ENCODE measurements at regions not wholly inside any gene's neighbourhood (a gene's known extent, or its start where the extent isn't known, plus 50 kb on each side); places are given as distances from the start of the nearest gene placed in this dataset.

DNA sequence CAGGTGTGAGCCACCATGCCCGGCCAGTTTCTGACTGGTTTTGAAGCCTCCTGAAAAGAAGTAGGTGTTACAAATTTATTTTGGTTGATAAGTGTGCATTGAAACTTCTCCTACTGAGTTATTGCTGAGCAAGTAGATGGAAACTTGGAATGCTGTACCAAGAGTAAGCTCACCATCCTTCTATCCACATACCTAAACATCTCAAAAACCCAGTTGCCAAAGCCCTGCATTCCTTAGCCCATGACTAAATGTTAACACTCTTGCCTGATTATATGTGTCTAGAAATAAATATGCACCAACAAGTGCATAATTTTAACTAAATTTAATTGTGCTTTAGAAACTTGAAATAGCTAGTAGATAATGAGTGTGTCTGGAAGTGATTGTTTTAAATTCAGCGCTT is 357.8 kb downstream of the DUSP6 start:
- H3K4me1 Mint-ChIP-seq = no peaks in the 10 kb centered on the region
- no peaks in the 10 kb centered on the region for H3K36me3 Mint-ChIP-seq (ENCODE audit: low read depth)
- no peaks in the 10 kb centered on the region for H3K9me3 Mint-ChIP-seq
- peaks cover 10% of the 10 kb centered on the region for H3K27me3 Mint-ChIP-seq (ENCODE audit: low read depth)
- TF ChIP-seq, protein P1, sequence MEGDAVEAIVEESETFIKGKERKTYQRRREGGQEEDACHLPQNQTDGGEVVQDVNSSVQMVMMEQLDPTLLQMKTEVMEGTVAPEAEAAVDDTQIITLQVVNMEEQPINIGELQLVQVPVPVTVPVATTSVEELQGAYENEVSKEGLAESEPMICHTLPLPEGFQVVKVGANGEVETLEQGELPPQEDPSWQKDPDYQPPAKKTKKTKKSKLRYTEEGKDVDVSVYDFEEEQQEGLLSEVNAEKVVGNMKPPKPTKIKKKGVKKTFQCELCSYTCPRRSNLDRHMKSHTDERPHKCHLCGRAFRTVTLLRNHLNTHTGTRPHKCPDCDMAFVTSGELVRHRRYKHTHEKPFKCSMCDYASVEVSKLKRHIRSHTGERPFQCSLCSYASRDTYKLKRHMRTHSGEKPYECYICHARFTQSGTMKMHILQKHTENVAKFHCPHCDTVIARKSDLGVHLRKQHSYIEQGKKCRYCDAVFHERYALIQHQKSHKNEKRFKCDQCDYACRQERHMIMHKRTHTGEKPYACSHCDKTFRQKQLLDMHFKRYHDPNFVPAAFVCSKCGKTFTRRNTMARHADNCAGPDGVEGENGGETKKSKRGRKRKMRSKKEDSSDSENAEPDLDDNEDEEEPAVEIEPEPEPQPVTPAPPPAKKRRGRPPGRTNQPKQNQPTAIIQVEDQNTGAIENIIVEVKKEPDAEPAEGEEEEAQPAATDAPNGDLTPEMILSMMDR (IDR thresholded peaks at IDR 0.05; ENCODE audit: unreplicated experiment in 3 of 3) = no peak
- H3K4me3 Mint-ChIP-seq = no peak overlapping the region
- H3K27ac Mint-ChIP-seq = no peak overlapping the region

DNA sequence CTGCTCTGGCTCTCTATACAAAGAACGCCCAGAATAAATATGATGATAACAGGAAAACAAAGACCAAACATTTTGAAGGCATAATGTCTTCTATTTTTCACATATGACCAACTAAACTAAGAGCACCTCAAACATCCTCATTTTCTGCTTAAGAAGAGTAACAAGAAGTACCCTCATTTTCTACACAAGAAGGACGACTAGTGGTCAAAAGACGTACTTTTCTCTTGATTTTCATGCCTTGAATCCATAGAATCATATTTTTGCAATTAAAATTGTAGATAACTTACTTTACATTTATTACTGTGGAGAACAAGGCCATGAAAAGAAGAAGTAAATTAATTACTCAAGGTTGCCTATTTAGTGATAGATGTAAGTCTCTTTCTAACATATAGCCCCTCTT is 358.6 kb downstream of the DUSP6 start:
- Mint-ChIP-seq H3K4me3 (no peak overlapping the region), H3K27me3 (ENCODE audit: low read depth) (peaks cover 10% of the 10 kb centered on the region), H3K27ac (peak overlapping the region in 1 of 3 experiments; percentile 0), H3K36me3 (ENCODE audit: low read depth) (no peaks in the 10 kb centered on the region), H3K9me3 (no peaks in the 10 kb centered on the region), H3K4me1 (no peaks in the 10 kb centered on the region)
- TF ChIP-seq, protein P1 (IDR thresholded peaks at IDR 0.05; ENCODE audit: unreplicated experiment in 3 of 3) = peak; percentile 61 to 75 (median 70)

DNA sequence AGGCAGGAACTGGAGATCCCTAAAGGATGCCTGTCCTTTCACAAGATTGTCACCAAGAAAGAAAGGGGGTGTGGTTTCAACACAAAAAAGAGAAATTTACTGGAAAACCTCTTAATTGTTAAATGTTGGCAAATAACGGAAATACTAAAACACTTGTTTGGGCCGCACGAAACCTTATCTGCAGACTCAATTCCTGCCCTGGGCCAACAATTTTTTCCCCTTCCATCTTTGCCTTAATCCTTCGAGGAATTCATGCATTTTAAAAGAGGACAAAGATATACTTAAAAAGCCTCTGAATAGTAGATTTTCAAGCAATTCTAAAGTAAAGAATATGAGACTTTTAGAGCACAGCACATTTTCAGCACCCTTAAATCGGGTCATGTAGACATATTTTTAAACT is 366.2 kb downstream of the DUSP6 start:
- no peaks in the 10 kb centered on the region for H3K9me3 Mint-ChIP-seq
- TF ChIP-seq, protein P1 (IDR thresholded peaks at IDR 0.05; ENCODE audit: unreplicated experiment in 3 of 3) = no peak

DNA sequence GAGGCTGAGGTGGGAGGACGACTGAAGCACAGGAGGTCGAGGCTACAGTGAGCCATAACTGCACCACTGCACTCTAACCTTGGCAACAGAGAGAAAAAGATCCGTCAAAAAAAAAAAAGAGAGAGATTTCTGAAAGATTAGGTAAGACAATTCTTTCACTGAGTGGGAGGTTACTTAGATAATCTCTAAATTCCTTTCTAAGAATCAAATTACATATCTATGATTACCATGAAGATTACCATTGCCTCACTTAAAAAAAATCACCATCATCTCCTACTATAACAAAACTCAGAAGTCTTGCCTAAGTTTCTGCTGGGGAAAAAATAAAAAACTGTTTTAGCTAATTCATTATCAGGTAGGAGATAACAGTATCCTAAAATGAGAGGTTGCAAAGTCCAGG is 366.7 kb downstream of the DUSP6 start:
- no peaks in the 10 kb centered on the region for H3K4me1 Mint-ChIP-seq
- H3K4me3 Mint-ChIP-seq = no peak overlapping the region
- H3K27ac Mint-ChIP-seq = no peak overlapping the region
- no peaks in the 10 kb centered on the region for H3K9me3 Mint-ChIP-seq
- no peaks in the 10 kb centered on the region for H3K36me3 Mint-ChIP-seq (ENCODE audit: low read depth)
- no peaks in the 10 kb centered on the region for H3K27me3 Mint-ChIP-seq (ENCODE audit: low read depth)
- TF ChIP-seq, protein P1 (IDR thresholded peaks at IDR 0.05; ENCODE audit: unreplicated experiment in 3 of 3) = no peak

More for the DNA sequence above, 366.2 kb downstream of the DUSP6 start:
- Mint-ChIP-seq H3K4me1 (no peaks in the 10 kb centered on the region), H3K27ac (no peak overlapping the region), H3K4me3 (no peak overlapping the region), H3K36me3 (ENCODE audit: low read depth) (no peaks in the 10 kb centered on the region), H3K27me3 (ENCODE audit: low read depth) (no peaks in the 10 kb centered on the region)

DNA sequence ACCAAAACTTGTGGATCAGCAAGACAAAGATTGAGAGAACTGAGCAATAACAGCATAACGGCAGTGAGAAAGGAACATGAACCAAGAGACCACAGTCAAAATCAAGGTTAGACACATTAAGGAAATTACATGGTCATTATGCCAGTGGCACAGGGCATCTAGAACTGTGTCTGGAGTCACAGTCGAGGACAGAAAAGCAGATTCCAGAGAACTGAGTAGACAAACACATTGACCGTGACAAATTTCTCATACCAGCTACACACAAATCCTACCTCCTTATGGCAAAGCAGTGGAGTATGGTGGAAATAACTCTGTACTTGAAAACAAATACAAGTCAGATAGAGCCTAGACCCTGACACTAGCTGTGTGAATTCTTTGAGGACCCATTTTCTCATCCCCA is 367.3 kb downstream of the DUSP6 start:
- H3K27me3 Mint-ChIP-seq (ENCODE audit: low read depth) = no peaks in the 10 kb centered on the region
- H3K4me3 Mint-ChIP-seq = no peak overlapping the region
- H3K9me3 Mint-ChIP-seq = no peaks in the 10 kb centered on the region
- no peaks in the 10 kb centered on the region for H3K36me3 Mint-ChIP-seq (ENCODE audit: low read depth)
- TF ChIP-seq, protein P1 (IDR thresholded peaks at IDR 0.05; ENCODE audit: unreplicated experiment in 3 of 3) = no peak
- no peak overlapping the region for H3K27ac Mint-ChIP-seq
- H3K4me1 Mint-ChIP-seq = no peaks in the 10 kb centered on the region

DNA sequence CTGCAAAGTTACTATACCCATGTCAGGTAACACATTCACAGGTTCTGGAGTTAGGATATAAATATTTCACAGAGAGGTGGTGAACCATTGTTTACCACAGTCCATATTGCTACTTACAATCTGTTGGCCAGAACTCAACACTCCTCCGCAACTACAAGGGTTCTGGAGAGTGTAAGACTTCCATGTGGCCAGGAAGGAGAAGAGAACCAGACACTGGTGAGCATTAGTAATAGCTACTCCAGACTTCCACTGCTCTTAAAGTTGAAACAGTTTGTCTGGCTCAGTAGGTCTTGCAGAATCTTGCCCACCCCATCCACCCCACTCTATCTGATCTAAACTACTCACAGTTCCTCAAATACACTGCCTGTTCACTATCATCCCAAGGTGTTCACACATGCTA is 369.6 kb downstream of the DUSP6 start:
- H3K9me3 Mint-ChIP-seq = no peaks in the 10 kb centered on the region
- no peak overlapping the region for H3K4me3 Mint-ChIP-seq
- H3K27me3 Mint-ChIP-seq (ENCODE audit: low read depth) = no peaks in the 10 kb centered on the region
- H3K27ac Mint-ChIP-seq = no peak overlapping the region
- no peaks in the 10 kb centered on the region for H3K36me3 Mint-ChIP-seq (ENCODE audit: low read depth)
- TF ChIP-seq, protein P1 (IDR thresholded peaks at IDR 0.05; ENCODE audit: unreplicated experiment in 3 of 3) = no peak
- H3K4me1 Mint-ChIP-seq = no peaks in the 10 kb centered on the region
